Fibroblast of skin of left biceps (primary cell): ENCODE measurements at regions not wholly inside any gene's neighbourhood (a gene's known extent, or its start where the extent isn't known, plus 50 kb on each side); places are given as distances from the start of the nearest gene placed in this dataset.

Experiments used
- DNase-seq, 2 experiments: peaks; one replicate each; pipeline ENCODE4 v3.0.0-alpha.2; 2013; ENCODE audit warnings: low read depth in 2 of 2

DNA sequence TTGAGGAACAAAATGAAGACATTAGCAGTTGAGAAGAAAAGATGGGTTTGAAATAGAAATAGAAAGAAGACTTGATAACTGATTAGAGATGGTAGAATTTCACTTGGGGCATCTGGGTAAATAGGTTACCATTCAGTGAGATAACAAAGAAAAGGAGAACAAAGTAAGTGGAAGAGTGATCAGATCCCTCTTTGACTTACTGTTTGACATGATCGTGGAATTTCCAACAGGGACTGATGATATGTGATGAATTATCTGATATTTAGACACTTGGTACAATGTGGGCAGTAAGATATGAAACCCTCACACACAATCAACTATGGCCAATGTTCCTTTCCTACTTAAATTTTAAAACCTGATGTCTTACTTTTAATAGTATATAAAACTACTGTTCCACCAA lies 70.1 kb upstream of the STARD4 start:
- DNase-seq = no peak

DNA sequence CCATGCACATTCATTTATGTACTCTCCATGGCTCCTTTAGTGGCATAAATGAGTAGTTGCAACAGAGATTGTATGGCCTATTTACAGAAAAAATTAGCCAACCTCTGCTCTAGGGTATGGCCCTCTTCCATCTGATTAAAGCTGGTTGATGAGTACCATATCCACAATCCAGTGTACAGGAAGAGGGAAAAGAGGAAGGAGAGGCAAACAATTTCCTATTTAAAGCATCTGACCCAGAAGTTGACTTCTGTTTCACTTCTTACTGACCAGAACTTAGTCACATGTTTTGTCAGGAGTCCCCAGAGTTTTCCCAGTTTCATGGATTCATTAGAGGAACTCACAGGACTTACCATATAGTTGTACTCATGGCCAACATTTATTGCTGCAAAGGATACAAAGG lies 68.6 kb upstream of the STARD4 start:
- DNase-seq = no peak

- DNase-seq = no peak
These were observed 62.0 kb upstream of the STARD4 start for GRCh38 chr5:111574311-111574710.

DNA sequence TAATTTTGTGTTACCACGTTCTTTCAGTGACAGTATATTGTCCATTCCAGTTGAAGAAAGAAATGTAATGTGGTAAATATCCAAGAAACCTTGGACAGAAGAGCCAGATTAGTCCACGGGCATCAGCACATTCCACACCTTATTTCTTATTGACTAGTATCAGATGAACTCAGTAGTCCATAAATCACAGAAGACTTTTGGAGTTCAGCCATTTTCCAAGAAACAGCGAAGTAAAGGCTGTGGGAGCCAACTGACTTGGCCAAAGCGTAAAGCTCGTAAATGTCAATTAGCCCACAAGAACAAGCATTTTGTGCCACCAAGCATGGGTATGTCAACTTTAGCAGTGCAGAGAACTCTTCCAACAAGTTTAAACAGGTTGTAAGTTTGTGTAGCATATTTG lies 60.2 kb upstream of the STARD4 start:
- no peak for DNase-seq

DNA sequence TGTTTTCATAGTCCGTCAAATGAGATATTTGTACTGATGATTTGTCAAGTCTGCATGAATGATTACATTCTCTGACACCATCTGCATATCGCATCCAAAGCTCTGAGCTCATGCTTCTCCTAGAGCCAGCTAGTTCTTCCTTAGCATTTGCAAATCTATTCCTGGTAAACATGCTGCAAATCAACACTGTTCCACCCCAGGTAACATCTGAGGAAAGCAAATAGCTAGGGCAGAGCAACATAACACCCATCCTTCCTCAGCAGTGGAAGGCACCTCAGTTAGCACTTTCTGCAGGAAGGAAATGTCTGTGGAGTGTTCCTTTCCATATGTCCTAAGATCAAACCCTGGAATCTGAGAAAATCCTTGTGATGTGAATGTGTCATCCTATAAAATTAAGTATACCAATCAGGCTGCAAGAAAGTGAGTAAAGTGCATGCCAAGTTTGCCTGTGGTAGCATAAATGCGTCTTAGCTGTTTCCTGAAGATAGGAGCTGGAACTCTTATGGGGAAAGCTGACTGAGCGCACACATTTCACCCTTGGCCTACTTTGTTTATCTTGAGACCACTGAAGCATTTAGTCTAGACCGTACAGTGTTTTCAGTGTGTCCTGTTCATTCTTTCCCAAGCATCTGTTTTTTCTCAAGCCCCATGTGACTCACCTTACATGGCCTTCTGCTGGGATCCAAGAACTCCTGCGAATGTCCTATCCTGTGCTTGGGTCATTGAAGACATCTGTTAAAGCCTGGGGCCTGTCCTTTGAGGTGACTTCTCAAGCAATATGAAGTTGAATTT lies 50.9 kb upstream of the STARD4 start:
- DNase-seq = peak in 1 of 2 experiments; percentile 21

DNA sequence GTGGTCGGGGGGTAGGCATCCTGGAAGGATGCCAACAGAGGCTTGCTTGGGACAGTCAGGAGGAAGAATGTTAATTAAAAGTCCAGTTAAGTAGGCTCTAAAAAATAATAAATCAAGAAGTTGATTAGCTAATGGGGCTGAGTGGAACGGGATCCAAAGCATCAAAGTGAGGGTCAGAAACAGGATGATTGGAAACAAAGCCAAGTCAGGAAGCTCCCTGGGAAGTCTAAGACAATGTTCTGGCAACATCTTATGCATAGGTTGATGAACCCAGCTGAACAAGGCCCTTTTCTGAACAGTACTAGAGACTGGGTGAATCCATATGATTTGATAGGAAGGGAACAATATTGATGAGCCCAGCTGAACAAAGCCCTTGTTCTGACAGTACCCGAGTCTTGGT lies 50.2 kb upstream of the STARD4 start:
- DNase-seq = no peak
